Vagina (tissue), 2 donors: ENCODE measurements at regions not wholly inside any gene's neighbourhood (a gene's known extent, or its start where the extent isn't known, plus 50 kb on each side); places are given as distances from the start of the nearest gene placed in this dataset.

ENCODE experiments used
- DNase-seq, 2 donors: peaks; one replicate each; pipeline ENCODE4 v3.0.0-alpha.2; 2017; ENCODE audit errors: extremely low spot score in 2 of 2
- H3K27ac ChIP-seq: fragments of 200-600 bp; sonication (generic); one replicate; pipeline ENCODE4 v1.5.1; 2019
- H3K27me3 ChIP-seq: fragments of 200-600 bp; sonication (generic); one replicate; pipeline ENCODE4 v1.5.1; 2019
- H3K36me3 ChIP-seq, 2 donors: fragments of 200-600 bp; sonication (generic); one replicate each; pipeline ENCODE4 v1.5.1; 2017 to 2019
- H3K4me1 ChIP-seq: fragments of 200-600 bp; sonication (generic); one replicate; pipeline ENCODE4 v1.5.1; 2019
- H3K4me3 ChIP-seq, 2 donors: fragments of 200-600 bp; sonication (generic); 1 replicate in 1 of 2; 2 replicates in 1 of 2; pipeline ENCODE4 v1.5.1; 2016 to 2019
- H3K9me3 ChIP-seq: fragments of 200-600 bp; sonication (generic); one replicate; pipeline ENCODE4 v1.5.1; 2019
- CTCF ChIP-seq, 3 experiments: fragments of 450-650 bp in 2 of 3; fragments of 200-600 bp in 1 of 3; sonication (generic) in 1 of 3; IDR thresholded peaks; one replicate each; pipeline ENCODE4 v1.5.1; 2017 to 2019; ENCODE audit warnings: antibody characterized with exemption in 3 of 3, mild to moderate bottlenecking in 2 of 3, moderate library complexity in 2 of 3
- POLR2A ChIP-seq, 2 donors: fragments of 450-650 bp; IDR thresholded peaks; one replicate each; pipeline ENCODE4 v1.6.1; 2017; ENCODE audit warnings: antibody characterized with exemption in 2 of 2, mild to moderate bottlenecking in 2 of 2, moderate library complexity in 2 of 2
- POLR2AphosphoS5 ChIP-seq, 2 donors: sonication (generic); formaldehyde crosslinking; IDR thresholded peaks; one replicate each; pipeline ENCODE4 v1.9.0; 2017; ENCODE audit warnings: antibody characterized with exemption in 2 of 2, mild to moderate bottlenecking in 2 of 2, low read depth in 1 of 2; ENCODE audit not compliant: insufficient read depth in 1 of 2
- intact Hi-C: fragments of 100-400 bp; cut with DNase I; formaldehyde crosslinking; loops from one replicate; pipeline ENCODE4 v1.15.1; 2023

DNA sequence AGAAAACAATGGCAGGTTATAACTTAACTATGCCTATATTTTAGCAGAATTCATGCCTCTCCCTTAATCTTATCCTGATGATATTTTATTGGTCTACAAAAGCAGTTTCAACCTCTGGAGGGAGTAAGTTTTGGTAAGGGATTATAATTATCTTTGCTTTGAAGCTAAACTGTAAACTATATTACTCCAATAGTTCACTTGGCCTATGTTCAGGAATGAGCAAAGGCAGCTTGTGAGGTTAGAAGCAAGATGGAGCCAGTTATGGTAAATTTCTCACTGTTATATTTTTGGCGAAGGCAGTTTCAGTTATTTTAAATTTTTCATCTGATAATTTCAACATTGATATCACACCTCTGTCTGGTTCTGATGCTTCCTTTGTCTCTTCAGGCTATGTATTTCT lies 192.5 kb upstream of the RGPD4 start:
- Histone ChIP-seq H3K4me3 (no peak overlapping the region), H3K27ac (no peak overlapping the region), H3K4me1 (no peaks in the 10 kb centered on the region), H3K9me3 (no peaks in the 10 kb centered on the region), H3K36me3 (no peaks in the 10 kb centered on the region), H3K27me3 (no peaks in the 10 kb centered on the region)
- intact Hi-C loops, result no loop called here
- DNase-seq, result no peak
- no peak for TF ChIP-seq CTCF (IDR thresholded peaks at IDR 0.05)
- no peak for TF ChIP-seq POLR2A (IDR thresholded peaks at IDR 0.05)
- no peak for TF ChIP-seq POLR2AphosphoS5 (IDR thresholded peaks at IDR 0.05; ENCODE audit: insufficient read depth in 1 of 2, low read depth in 1 of 2)

DNA sequence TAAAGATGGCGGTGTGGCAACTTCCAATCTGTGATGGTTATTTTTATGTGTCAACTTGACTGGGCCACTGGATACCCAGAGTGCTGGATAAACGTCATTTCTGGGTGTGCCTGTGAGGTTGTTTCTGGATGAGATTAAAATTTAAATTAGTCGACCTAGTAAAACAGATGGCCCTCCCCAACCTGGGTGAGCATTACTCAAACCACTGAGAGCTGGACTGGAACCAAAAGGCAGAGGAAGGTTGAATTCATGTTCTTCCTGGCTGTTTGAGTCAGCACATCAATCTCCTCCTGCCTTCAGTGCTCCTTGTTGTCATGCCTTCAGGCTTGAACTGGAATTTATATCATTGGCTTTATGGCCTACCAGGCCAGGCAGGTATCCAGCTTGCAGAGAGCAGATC lies 190.8 kb upstream of the RGPD4 start:
- Histone ChIP-seq H3K4me1 (no peaks in the 10 kb centered on the region), H3K4me3 (no peak overlapping the region), H3K27me3 (no peaks in the 10 kb centered on the region), H3K36me3 (no peaks in the 10 kb centered on the region), H3K9me3 (no peaks in the 10 kb centered on the region), H3K27ac (no peak overlapping the region)
- no peak for DNase-seq
- TF ChIP-seq CTCF (IDR thresholded peaks at IDR 0.05), result no peak
- intact Hi-C loops, result no loop called here

- Histone ChIP-seq H3K36me3 (no peaks in the 10 kb centered on the region), H3K9me3 (peaks cover 3% of the 10 kb centered on the region), H3K27me3 (no peaks in the 10 kb centered on the region), H3K27ac (no peak overlapping the region), H3K4me1 (no peaks in the 10 kb centered on the region), H3K4me3 (no peak overlapping the region)
- TF ChIP-seq POLR2AphosphoS5 (IDR thresholded peaks at IDR 0.05; ENCODE audit: insufficient read depth in 1 of 2, low read depth in 1 of 2) (no peak), CTCF (IDR thresholded peaks at IDR 0.05) (no peak), POLR2A (IDR thresholded peaks at IDR 0.05) (no peak)
- intact Hi-C loops, result no loop called here
- no peak for DNase-seq
Measured at GRCh38 chr2:107645586-107645985, 181.1 kb upstream of the RGPD4 start.

GRCh38 chr2:107648781-107649404 lies 177.8 kb upstream of the RGPD4 start:
- TF ChIP-seq POLR2A (IDR thresholded peaks at IDR 0.05) (no peak), CTCF (IDR thresholded peaks at IDR 0.05) (no peak), POLR2AphosphoS5 (IDR thresholded peaks at IDR 0.05; ENCODE audit: insufficient read depth in 1 of 2, low read depth in 1 of 2) (no peak)

GRCh38 chr2:107657049-107657448 lies 169.6 kb upstream of the RGPD4 start:
- intact Hi-C loops, result no loop called here
- DNase-seq, result no peak
- TF ChIP-seq CTCF (IDR thresholded peaks at IDR 0.05) (no peak), POLR2AphosphoS5 (IDR thresholded peaks at IDR 0.05; ENCODE audit: insufficient read depth in 1 of 2, low read depth in 1 of 2) (no peak), POLR2A (IDR thresholded peaks at IDR 0.05) (no peak)

More at GRCh38 chr2:107648781-107649404, 177.8 kb upstream of the RGPD4 start:
- intact Hi-C loops, result no loop called here
- Histone ChIP-seq H3K27me3 (no peaks in the 10 kb centered on the region), H3K27ac (no peak overlapping the region), H3K36me3 (no peaks in the 10 kb centered on the region), H3K4me3 (no peak overlapping the region), H3K4me1 (no peaks in the 10 kb centered on the region), H3K9me3 (no peaks in the 10 kb centered on the region)
- no peak for DNase-seq

More at GRCh38 chr2:107657049-107657448, 169.6 kb upstream of the RGPD4 start:
- no peaks in the 10 kb centered on the region for H3K36me3 ChIP-seq
- no peaks in the 10 kb centered on the region for H3K4me1 ChIP-seq
- H3K4me3 ChIP-seq, result no peak overlapping the region
- H3K27ac ChIP-seq, result no peak overlapping the region
- no peaks in the 10 kb centered on the region for H3K9me3 ChIP-seq
- no peaks in the 10 kb centered on the region for H3K27me3 ChIP-seq
